ENCODE measurements at regions not wholly inside any gene's neighbourhood (a gene's known extent, or its start where the extent isn't known, plus 50 kb on each side); places are given as distances from the start of the nearest gene placed in this dataset.

GRCh38 chr11:45355706-45356041, 69.5 kb upstream of the SYT13 start:
- peak overlapping the region in 3 of 4 donors; percentile 65 to 79 (median 75) for H3K27ac ChIP-seq
- no peaks in the 10 kb centered on the region for H3K36me3 ChIP-seq
- no peak for TF ChIP-seq EP300 (IDR thresholded peaks at IDR 0.05)
- no peak for TF ChIP-seq POLR2A (IDR thresholded peaks at IDR 0.05)
- TF ChIP-seq CTCF (IDR thresholded peaks at IDR 0.05): no peak
- no peak for TF ChIP-seq POLR2AphosphoS5 (IDR thresholded peaks at IDR 0.05)
- no peaks in the 10 kb centered on the region for H3K9me3 ChIP-seq
- 0 to 31% methylated on average over 1 to 5 of the region's 5 CpGs for WGBS, 2 donors (ENCODE audit: low coverage in 1 of 2)
- peak overlapping the region; percentile 69 to 74 for H3K4me3 ChIP-seq
- peaks cover 18% of the 10 kb centered on the region for H3K27me3 ChIP-seq
- peaks cover 0 to 17% (median 0%) of the 10 kb centered on the region in 3 donors for H3K4me1 ChIP-seq
- ATAC-seq: no peak

GRCh38 chr11:45354976-45355705, 69.0 kb upstream of the SYT13 start:
- peak overlapping the region in 3 of 4 donors; percentile 65 to 79 (median 75) for H3K27ac ChIP-seq
- H3K36me3 ChIP-seq: no peaks in the 10 kb centered on the region
- peak; percentile 91 for ATAC-seq
- peak overlapping the region; percentile 69 to 74 for H3K4me3 ChIP-seq
- 7% methylated on average over 26 of the region's 30 CpGs; no CpG with 5 or more reads in 1 of the 2 donors for WGBS, 2 donors (ENCODE audit: low coverage in 1 of 2)
- peak; percentile 91 for TF ChIP-seq POLR2AphosphoS5 (IDR thresholded peaks at IDR 0.05)
- no peak for TF ChIP-seq POLR2A (IDR thresholded peaks at IDR 0.05)
- peaks cover 18% of the 10 kb centered on the region for H3K27me3 ChIP-seq
- no peaks in the 10 kb centered on the region for H3K9me3 ChIP-seq
- peaks cover 0 to 17% (median 0%) of the 10 kb centered on the region in 3 donors for H3K4me1 ChIP-seq

- WGBS, 2 donors (ENCODE audit: low coverage in 1 of 2): 83% methylated on average over 1 of the region's 1 CpG; no CpG with 5 or more reads in 1 of the 2 donors
- peaks cover 23% of the 10 kb centered on the region for H3K27me3 ChIP-seq
- no peak for TF ChIP-seq POLR2A (IDR thresholded peaks at IDR 0.05)
- TF ChIP-seq CTCF (IDR thresholded peaks at IDR 0.05): no peak
- TF ChIP-seq POLR2AphosphoS5 (IDR thresholded peaks at IDR 0.05): no peak
- no peak for TF ChIP-seq EP300 (IDR thresholded peaks at IDR 0.05)
- no peak overlapping the region for H3K4me3 ChIP-seq
- no peak overlapping the region for H3K27ac ChIP-seq
- H3K9me3 ChIP-seq: no peaks in the 10 kb centered on the region
- ATAC-seq: no peak
- no peaks in the 10 kb centered on the region for H3K4me1 ChIP-seq
- H3K36me3 ChIP-seq: no peaks in the 10 kb centered on the region
Observed at GRCh38 chr11:45348729-45349128, 62.6 kb upstream of the SYT13 start.

- TF ChIP-seq POLR2A (IDR thresholded peaks at IDR 0.05) (no peak), CTCF (IDR thresholded peaks at IDR 0.05) (no peak), POLR2AphosphoS5 (IDR thresholded peaks at IDR 0.05) (no peak), EP300 (IDR thresholded peaks at IDR 0.05) (no peak)
- Histone ChIP-seq H3K4me3 (no peak overlapping the region), H3K27ac (no peak overlapping the region), H3K9me3 (no peaks in the 10 kb centered on the region), H3K36me3 (no peaks in the 10 kb centered on the region), H3K4me1 (no peaks in the 10 kb centered on the region), H3K27me3 (peaks cover 16% of the 10 kb centered on the region)
- ATAC-seq: no peak
- WGBS, 2 donors (ENCODE audit: low coverage in 1 of 2): 35 to 55% methylated on average over 7 to 12 of the region's 12 CpGs
Observed at GRCh38 chr11:45347348-45348082, 61.4 kb upstream of the SYT13 start.

- no peak overlapping the region for H3K27ac ChIP-seq
- WGBS, 2 donors (ENCODE audit: low coverage in 1 of 2): 95% methylated on average over 2 of the region's 2 CpGs; no CpG with 5 or more reads in 1 of the 2 donors
- H3K4me3 ChIP-seq: no peak overlapping the region
- H3K4me1 ChIP-seq: peaks cover 0 to 2% (median 0%) of the 10 kb centered on the region in 3 donors
- TF ChIP-seq CTCF (IDR thresholded peaks at IDR 0.05) (no peak), POLR2A (IDR thresholded peaks at IDR 0.05) (no peak), POLR2AphosphoS5 (IDR thresholded peaks at IDR 0.05) (no peak), EP300 (IDR thresholded peaks at IDR 0.05) (no peak)
- peaks cover 12% of the 10 kb centered on the region for H3K27me3 ChIP-seq
- no peak for ATAC-seq
- no peaks in the 10 kb centered on the region for H3K9me3 ChIP-seq
- no peaks in the 10 kb centered on the region for H3K36me3 ChIP-seq
Observed at GRCh38 chr11:45345491-45345890, 59.4 kb upstream of the SYT13 start.

All from gastroesophageal sphincter (tissue), 4 donors.